H9 (cell line): ENCODE measurements at regions not wholly inside any gene's neighbourhood (a gene's known extent, or its start where the extent isn't known, plus 50 kb on each side); places are given as distances from the start of the nearest gene placed in this dataset.

Source experiments
- DNase-seq: peaks from one replicate; pipeline ENCODE4 v3.0.0-alpha.2; 2017
- H2AFZ ChIP-seq: one replicate; pipeline ENCODE4 v1.6.1; 2013; ENCODE audit warnings: mild to moderate bottlenecking, low read length, control low read depth, moderate library complexity
- H2AK5ac ChIP-seq: 2 replicates; pipeline ENCODE4 v1.6.1; 2013; ENCODE audit warnings: low read length, control low read depth, mixed read lengths; ENCODE audit not compliant: insufficient read length
- H2BK120ac ChIP-seq: one replicate; pipeline ENCODE4 v1.6.1; 2013; ENCODE audit warnings: low read depth, mild to moderate bottlenecking, low read length, control low read depth, inconsistent platforms; ENCODE audit not compliant: poor library complexity, severe bottlenecking
- H2BK12ac ChIP-seq: 2 replicates; pipeline ENCODE4 v1.6.1; 2013; ENCODE audit warnings: low read length, control low read depth, mixed read lengths, low read depth; ENCODE audit not compliant: insufficient read length
- H2BK15ac ChIP-seq: 2 replicates; pipeline ENCODE4 v1.6.1; 2013; ENCODE audit warnings: low read depth, low read length, control low read depth
- H2BK20ac ChIP-seq: one replicate; pipeline ENCODE4 v1.6.1; 2013; ENCODE audit warnings: low read depth, mild to moderate bottlenecking, low read length, control low read depth, inconsistent platforms; ENCODE audit not compliant: poor library complexity, severe bottlenecking
- H2BK5ac ChIP-seq: 2 replicates; pipeline ENCODE4 v1.6.1; 2013; ENCODE audit warnings: low read length, control low read depth, mixed read lengths; ENCODE audit not compliant: insufficient read length
- H3K14ac ChIP-seq: 2 replicates; pipeline ENCODE4 v1.6.1; 2013; ENCODE audit warnings: low read length, control low read depth; ENCODE audit not compliant: insufficient read depth
- H3K18ac ChIP-seq: 2 replicates; pipeline ENCODE4 v1.6.1; 2013; ENCODE audit warnings: low read depth, mild to moderate bottlenecking, mixed read lengths, low read length, control low read depth; ENCODE audit not compliant: insufficient read length
- H3K23ac ChIP-seq: 2 replicates; pipeline ENCODE4 v1.6.1; 2013; ENCODE audit warnings: low read length, control low read depth, mixed read lengths, low read depth; ENCODE audit not compliant: insufficient read length
- H3K23me2 ChIP-seq: 2 replicates; pipeline ENCODE4 v1.6.1; 2013; ENCODE audit warnings: low read depth, mild to moderate bottlenecking, mixed read lengths, low read length, control low read depth; ENCODE audit not compliant: insufficient read length, poor library complexity, severe bottlenecking
- H3K27ac ChIP-seq: 2 replicates; pipeline ENCODE4 v1.5.1; 2013; ENCODE audit warnings: low read length, control low read depth, mixed read lengths, low read depth; ENCODE audit not compliant: insufficient read length
- H3K27me3 ChIP-seq: 2 replicates; pipeline ENCODE4 v1.6.1; 2013; ENCODE audit warnings: low read length, control low read depth, inconsistent platforms; ENCODE audit not compliant: insufficient read depth
- H3K4ac ChIP-seq: 2 replicates; pipeline ENCODE4 v1.6.1; 2013; ENCODE audit warnings: low read depth, mild to moderate bottlenecking, control low read depth, inconsistent platforms, low read length, moderate library complexity
- H3K4me1 ChIP-seq: 2 replicates; pipeline ENCODE4 v1.6.1; 2013; ENCODE audit warnings: low read length, control low read depth, inconsistent platforms; ENCODE audit not compliant: insufficient read depth
- H3K4me2 ChIP-seq: 2 replicates; pipeline ENCODE4 v1.6.1; 2013; ENCODE audit warnings: low read length, control low read depth, mixed read lengths; ENCODE audit not compliant: insufficient read length, insufficient read depth
- H3K56ac ChIP-seq: 2 replicates; pipeline ENCODE4 v1.6.1; 2013; ENCODE audit warnings: low read depth, mild to moderate bottlenecking, mixed read lengths, low read length, control low read depth; ENCODE audit not compliant: insufficient read length
- H3K79me1 ChIP-seq: 2 replicates; pipeline ENCODE4 v1.6.1; 2013; ENCODE audit warnings: low read depth, mild to moderate bottlenecking, moderate library complexity, low read length, control low read depth, inconsistent platforms; ENCODE audit not compliant: insufficient read depth, poor library complexity, severe bottlenecking
- H3K79me2 ChIP-seq: 2 replicates; pipeline ENCODE4 v1.6.1; 2013; ENCODE audit warnings: low read length, control low read depth, inconsistent platforms; ENCODE audit not compliant: insufficient read depth
- H3K9ac ChIP-seq: 2 replicates; pipeline ENCODE4 v1.6.1; 2013; ENCODE audit warnings: low read length, control low read depth, mixed read lengths; ENCODE audit not compliant: insufficient read length; ENCODE audit errors: extremely low read depth
- H3K9me3 ChIP-seq: one replicate; pipeline ENCODE4 v1.6.1; 2013; ENCODE audit warnings: low read depth, low read length, inconsistent platforms; ENCODE audit not compliant: control insufficient read depth
- H3T11ph ChIP-seq: one replicate; pipeline ENCODE4 v1.6.1; 2013; ENCODE audit warnings: mild to moderate bottlenecking, low read length, control low read depth, inconsistent platforms
- H4K20me1 ChIP-seq: one replicate; pipeline ENCODE4 v1.6.1; 2013; ENCODE audit not compliant: control insufficient read depth, insufficient read length, insufficient read depth
- H4K5ac ChIP-seq: 2 replicates; pipeline ENCODE4 v1.6.1; 2013; ENCODE audit warnings: low read depth, mild to moderate bottlenecking, mixed read lengths, low read length, control low read depth; ENCODE audit not compliant: insufficient read length
- H4K8ac ChIP-seq: replicated peaks from 2 replicates; pipeline ENCODE4 v1.6.1; 2013; ENCODE audit warnings: low read length, control low read depth, mixed read lengths, low read depth; ENCODE audit not compliant: insufficient read length
- H4K91ac ChIP-seq: 2 replicates; pipeline ENCODE4 v1.6.1; 2013; ENCODE audit warnings: low read depth, mild to moderate bottlenecking, moderate library complexity, mixed read lengths, low read length, control low read depth; ENCODE audit not compliant: insufficient read length
- H3K27ac Mint-ChIP-seq, 3 experiments: 2 replicates in 2 of 3; 3 replicates in 1 of 3; pipeline ENCODE4 v1.8.0; 2020 to 2021; ENCODE audit warnings: mixed read lengths in 3 of 3, mild to moderate bottlenecking in 1 of 3, moderate library complexity in 1 of 3
- H3K27me3 Mint-ChIP-seq: 2 replicates; pipeline ENCODE4 v1.8.0; 2021; ENCODE audit warnings: low read depth, mild to moderate bottlenecking, moderate library complexity, mixed read lengths
- H3K36me3 Mint-ChIP-seq, 3 experiments: 2 replicates in 2 of 3; 3 replicates in 1 of 3; pipeline ENCODE4 v1.8.0; 2020 to 2021; ENCODE audit warnings: low read depth in 3 of 3, mixed read lengths in 3 of 3; ENCODE audit not compliant: insufficient read depth in 1 of 3
- H3K4me1 Mint-ChIP-seq, 2 experiments: 2 replicates each; pipeline ENCODE4 v1.8.0; 2020; ENCODE audit warnings: mixed read lengths in 2 of 2
- H3K4me3 Mint-ChIP-seq, 2 experiments: 2 replicates in 1 of 2; 3 replicates in 1 of 2; pipeline ENCODE4 v1.8.0; 2020 to 2021; ENCODE audit warnings: mild to moderate bottlenecking in 2 of 2, mixed read lengths in 2 of 2, moderate library complexity in 1 of 2
- H3K9me3 Mint-ChIP-seq, 2 experiments: 2 replicates in 1 of 2; 3 replicates in 1 of 2; pipeline ENCODE4 v1.8.0; 2020; ENCODE audit warnings: mild to moderate bottlenecking in 2 of 2, mixed read lengths in 2 of 2, moderate library complexity in 1 of 2
- CTCF ChIP-seq: fragments of 200-600 bp; sonication (generic); conservative IDR thresholded peaks from 3 replicates; pipeline ENCODE4 v1.8.0; 2021; ENCODE audit warnings: antibody characterized with exemption, mild to moderate bottlenecking
- WGBS: extraction: QIAGEN DNeasy Blood & Tissue Kit; methylation state at CpG from one replicate; pipeline ENCODE4 v1.1.7; 2013; ENCODE audit warnings: missing lambda C conversion rate, low lambda C conversion rate, mixed read lengths; ENCODE audit not compliant: insufficient read length; ENCODE audit errors: extremely low coverage; 5-methylcytosine and 5-hydroxymethylcytosine counted together

- Mint-ChIP-seq H3K4me3 (no peak overlapping the region), H3K27ac (no peak overlapping the region), H3K36me3 (no peaks in the 10 kb centered on the region), H3K27me3 (no peaks in the 10 kb centered on the region), H3K4me1 (peaks cover 7 to 8% of the 10 kb centered on the region in 2 experiments), H3K9me3 (no peaks in the 10 kb centered on the region)
- Histone ChIP-seq H3K23ac (no peak overlapping the region), H3K4ac (no peak overlapping the region), H3K14ac (no peak overlapping the region), H3K79me2 (no peaks in the 10 kb centered on the region), H3K4me2 (no peak overlapping the region), H3K79me1 (no peaks in the 10 kb centered on the region), H2BK12ac (no peak overlapping the region), H3K27me3 (no peaks in the 10 kb centered on the region), H4K8ac (no peak overlapping the region), H2BK5ac (no peak overlapping the region), H2AFZ (no peak overlapping the region), H2BK15ac (no peak overlapping the region), H4K91ac (no peak overlapping the region), H3K23me2 (no peaks in the 10 kb centered on the region), H3K18ac (no peak overlapping the region), H2BK20ac (no peak overlapping the region), H3K9me3 (no peaks in the 10 kb centered on the region), H3K27ac (no peak overlapping the region), H2BK120ac (no peak overlapping the region), H4K5ac (no peak overlapping the region), H3T11ph (no peak overlapping the region), H3K9ac (no peak overlapping the region), H3K4me1 (no peaks in the 10 kb centered on the region), H2AK5ac (no peak overlapping the region), H4K20me1 (no peaks in the 10 kb centered on the region), H3K56ac (no peak overlapping the region)
- no CpG with 5 or more reads among the region's 2 CpGs for WGBS
- DNase-seq = no peak
- TF ChIP-seq CTCF = no peak
Observed at GRCh38 chr10:60439641-60440040, 50.0 kb upstream of the ANK3 start.
